ENCODE measurements at regions not wholly inside any gene's neighbourhood (a gene's known extent, or its start where the extent isn't known, plus 50 kb on each side); places are given as distances from the start of the nearest gene placed in this dataset.

DNA sequence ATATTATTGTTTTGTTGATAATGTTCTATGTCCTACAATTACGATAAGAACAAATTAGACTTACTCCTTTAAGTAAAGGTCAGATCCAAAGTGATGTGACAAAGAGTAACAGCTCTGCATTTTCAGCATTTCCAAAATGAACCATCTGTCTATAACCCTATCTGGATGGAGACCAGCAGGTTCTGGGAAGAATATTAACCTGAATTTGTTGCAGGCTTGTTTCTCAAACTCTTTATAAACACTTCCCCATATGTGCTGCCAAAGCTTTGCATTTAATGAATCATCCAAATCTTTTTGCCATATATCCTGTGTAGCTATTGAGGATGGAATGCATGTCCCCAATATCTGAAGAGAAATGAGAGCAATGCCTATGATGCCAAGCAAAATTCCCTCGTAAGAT is 198.9 kb upstream of the SLC27A6 start:
- H3K36me3 ChIP-seq (ENCODE audit: control insufficient read depth, insufficient read depth, low read length) = no peaks in the 10 kb centered on the region
- no peak for DNase-seq (ENCODE audit: low read depth)
- ChIA-PET CTCF (no interaction called here), POLR2A (no interaction called here)
- no peaks in the 10 kb centered on the region; the same call in 1 of the 2 replicates for H3K27me3 ChIP-seq (ENCODE audit: control insufficient read depth, insufficient read depth, low read length)
- TF ChIP-seq CTCF (IDR thresholded peaks at IDR 0.05; ENCODE audit: insufficient read depth, low read depth, low read length) = no peak
- no peak overlapping the region for H3K4me3 ChIP-seq (ENCODE audit: low read depth, low read length)

DNA sequence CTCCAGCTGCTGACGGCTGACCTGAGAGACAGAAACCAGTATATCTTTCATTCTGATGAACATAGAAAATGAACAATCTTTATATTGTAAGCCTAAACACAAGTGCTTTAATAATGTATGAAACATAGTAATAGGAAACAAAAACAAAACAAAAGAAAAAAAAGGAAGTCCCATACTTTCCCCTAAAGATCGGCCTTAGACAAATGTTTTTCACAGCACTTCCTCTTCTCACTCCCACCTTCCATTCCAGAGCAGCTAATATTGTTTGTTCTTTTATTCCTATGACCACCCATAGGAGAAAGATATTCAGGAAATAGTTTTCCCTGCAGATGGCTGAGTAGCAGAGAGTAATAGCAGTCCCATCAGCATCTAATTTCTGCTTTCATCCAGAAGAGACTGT is 194.4 kb upstream of the SLC27A6 start:
- no peaks in the 10 kb centered on the region for H3K36me3 ChIP-seq (ENCODE audit: control insufficient read depth, insufficient read depth, low read length)
- ChIA-PET POLR2A (no interaction called here), CTCF (no interaction called here)
- no peak for TF ChIP-seq CTCF (IDR thresholded peaks at IDR 0.05; ENCODE audit: insufficient read depth, low read depth, low read length)
- no peak for DNase-seq (ENCODE audit: low read depth)
- H3K4me3 ChIP-seq (ENCODE audit: low read depth, low read length) = no peak overlapping the region
- H3K27me3 ChIP-seq (ENCODE audit: control insufficient read depth, insufficient read depth, low read length) = no peaks in the 10 kb centered on the region

GRCh38 chr5:128772356-128772755 is 192.9 kb upstream of the SLC27A6 start:
- Histone ChIP-seq H3K4me3 (ENCODE audit: low read depth, low read length) (no peak overlapping the region), H3K27me3 (ENCODE audit: control insufficient read depth, insufficient read depth, low read length) (no peaks in the 10 kb centered on the region), H3K36me3 (ENCODE audit: control insufficient read depth, insufficient read depth, low read length) (no peaks in the 10 kb centered on the region)
- CTCF ChIA-PET = no interaction called here
- POLR2A ChIA-PET = no interaction called here
- no peak for TF ChIP-seq CTCF (IDR thresholded peaks at IDR 0.05; ENCODE audit: insufficient read depth, low read depth, low read length)
- no peak for DNase-seq (ENCODE audit: low read depth)

DNA sequence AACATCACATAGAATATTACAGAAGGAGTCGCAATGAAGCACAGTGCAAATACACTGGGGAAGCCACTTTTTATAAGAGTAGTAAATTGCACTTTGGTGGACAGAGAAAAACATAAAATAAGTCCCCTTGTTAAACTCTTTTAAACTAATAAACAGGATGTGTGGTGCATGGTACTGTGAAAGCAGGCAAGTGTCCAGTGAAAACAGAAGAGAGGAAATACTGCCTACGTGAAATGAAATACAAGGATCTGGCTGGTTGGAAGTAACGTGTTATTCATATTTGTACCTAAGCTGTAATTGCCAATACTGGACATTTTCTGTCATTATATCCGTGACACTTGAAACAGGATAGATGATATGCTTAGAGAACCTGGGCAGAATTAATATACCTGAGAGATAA is 191.9 kb upstream of the SLC27A6 start:
- ChIA-PET POLR2A (no interaction called here), CTCF (no interaction called here)
- no peak for TF ChIP-seq CTCF (IDR thresholded peaks at IDR 0.05; ENCODE audit: insufficient read depth, low read depth, low read length)
- no peaks in the 10 kb centered on the region for H3K36me3 ChIP-seq (ENCODE audit: control insufficient read depth, insufficient read depth, low read length)
- DNase-seq (ENCODE audit: low read depth) = no peak
- no peaks in the 10 kb centered on the region for H3K27me3 ChIP-seq (ENCODE audit: control insufficient read depth, insufficient read depth, low read length)
- no peak overlapping the region for H3K4me3 ChIP-seq (ENCODE audit: low read depth, low read length)

DNA sequence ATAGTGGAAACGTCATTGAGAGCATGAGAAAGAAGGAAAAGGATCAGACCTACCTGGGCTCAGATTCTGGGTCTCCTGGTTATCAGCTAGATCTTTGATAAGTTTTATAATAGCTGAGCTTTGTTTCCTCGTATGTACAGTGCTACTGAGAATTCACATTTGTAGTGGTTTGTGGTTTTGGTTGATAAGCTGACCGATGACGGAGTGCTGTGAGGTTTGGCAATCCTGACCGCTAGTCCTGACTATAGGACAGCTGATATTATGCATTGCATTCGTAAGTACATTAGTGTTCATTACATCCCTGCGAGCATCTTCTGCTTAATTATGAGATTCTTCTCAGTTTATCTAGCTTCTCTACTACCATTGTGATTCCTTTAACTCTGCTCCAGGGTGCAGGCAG is 190.7 kb upstream of the SLC27A6 start:
- TF ChIP-seq CTCF (IDR thresholded peaks at IDR 0.05; ENCODE audit: insufficient read depth, low read depth, low read length) = no peak
- Histone ChIP-seq H3K36me3 (ENCODE audit: control insufficient read depth, insufficient read depth, low read length) (no peaks in the 10 kb centered on the region), H3K27me3 (ENCODE audit: control insufficient read depth, insufficient read depth, low read length) (no peaks in the 10 kb centered on the region), H3K4me3 (ENCODE audit: low read depth, low read length) (no peak overlapping the region)
- CTCF ChIA-PET = no interaction called here
- DNase-seq (ENCODE audit: low read depth) = no peak
- POLR2A ChIA-PET = no interaction called here

Measured in BJ (cell line).